ENCODE measurements at regions not wholly inside any gene's neighbourhood (a gene's known extent, or its start where the extent isn't known, plus 50 kb on each side); places are given as distances from the start of the nearest gene placed in this dataset.

GRCh38 chr9:8078641-8079140, 279.1 kb upstream of the DMAC1 start:
- DNase-seq: no peak
- no peaks in the 10 kb centered on the region for H3K36me3 Mint-ChIP-seq (ENCODE audit: low read depth)
- no peak overlapping the region for H3K4me3 Mint-ChIP-seq
- peaks cover 3% of the 10 kb centered on the region for H3K27me3 Mint-ChIP-seq (ENCODE audit: low read depth, poor library complexity)
- no peaks in the 10 kb centered on the region for H3K4me1 Mint-ChIP-seq
- H3K9me3 Mint-ChIP-seq: peaks cover 42% of the 10 kb centered on the region
- no peak overlapping the region for H3K27ac Mint-ChIP-seq
- TF ChIP-seq CTCF (IDR thresholded peaks at IDR 0.05): no peak

GRCh38 chr9:8074713-8075286, 275.2 kb upstream of the DMAC1 start:
- Mint-ChIP-seq H3K4me3 (no peak overlapping the region), H3K27me3 (ENCODE audit: low read depth, poor library complexity) (no peaks in the 10 kb centered on the region), H3K36me3 (ENCODE audit: low read depth) (no peaks in the 10 kb centered on the region), H3K9me3 (peaks cover 13% of the 10 kb centered on the region), H3K27ac (no peak overlapping the region), H3K4me1 (peaks cover 15% of the 10 kb centered on the region)
- DNase-seq: no peak
- TF ChIP-seq CTCF (IDR thresholded peaks at IDR 0.05): no peak

- TF ChIP-seq CTCF (IDR thresholded peaks at IDR 0.05): no peak
- Mint-ChIP-seq H3K9me3 (peaks cover 27% of the 10 kb centered on the region), H3K36me3 (ENCODE audit: low read depth) (no peaks in the 10 kb centered on the region), H3K4me3 (no peak overlapping the region), H3K27me3 (ENCODE audit: low read depth, poor library complexity) (no peaks in the 10 kb centered on the region), H3K27ac (no peak overlapping the region), H3K4me1 (peaks cover 15% of the 10 kb centered on the region)
- DNase-seq: no peak
These were observed 271.8 kb upstream of the DMAC1 start for GRCh38 chr9:8071445-8071798.

DNA sequence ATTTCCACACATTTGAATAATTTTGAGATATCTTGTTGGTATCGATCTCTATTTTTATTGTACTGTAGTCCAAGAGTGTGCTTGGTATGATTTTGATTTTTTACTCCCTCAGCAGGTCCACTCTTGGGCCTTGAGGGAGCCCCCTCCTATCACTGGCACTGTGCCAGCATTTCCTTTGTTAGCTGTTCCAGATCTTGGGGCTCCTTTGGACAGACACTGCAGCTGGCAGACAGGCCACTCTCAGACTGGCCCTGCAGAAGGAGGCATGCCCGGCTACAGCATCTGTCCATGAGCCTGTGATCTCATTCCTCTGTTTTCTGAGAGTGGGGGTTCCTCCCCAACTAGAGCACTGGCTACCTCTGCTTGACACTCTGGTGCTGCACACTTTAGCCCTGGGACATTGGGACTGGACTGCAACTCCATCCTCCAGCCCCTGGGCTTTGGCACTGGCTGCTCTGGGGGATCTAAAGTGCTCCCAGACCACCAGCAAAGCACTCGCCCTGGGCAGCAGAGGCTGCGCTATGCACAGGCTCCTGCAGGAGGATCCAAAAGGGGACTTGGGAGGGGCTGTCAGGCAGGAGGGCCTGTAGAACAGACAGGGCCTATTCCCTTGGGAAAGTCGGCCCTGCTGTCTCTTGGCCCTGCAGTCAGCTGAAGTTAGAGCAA, 271.3 kb upstream of the DMAC1 start:
- Mint-ChIP-seq H3K36me3 (ENCODE audit: low read depth) (no peaks in the 10 kb centered on the region), H3K4me3 (no peak overlapping the region), H3K4me1 (peaks cover 15% of the 10 kb centered on the region), H3K9me3 (peaks cover 27% of the 10 kb centered on the region), H3K27ac (peak overlapping the region; percentile 16), H3K27me3 (ENCODE audit: low read depth, poor library complexity) (no peaks in the 10 kb centered on the region)
- no peak for TF ChIP-seq CTCF (IDR thresholded peaks at IDR 0.05)
- peak; percentile 19 for DNase-seq

DNA sequence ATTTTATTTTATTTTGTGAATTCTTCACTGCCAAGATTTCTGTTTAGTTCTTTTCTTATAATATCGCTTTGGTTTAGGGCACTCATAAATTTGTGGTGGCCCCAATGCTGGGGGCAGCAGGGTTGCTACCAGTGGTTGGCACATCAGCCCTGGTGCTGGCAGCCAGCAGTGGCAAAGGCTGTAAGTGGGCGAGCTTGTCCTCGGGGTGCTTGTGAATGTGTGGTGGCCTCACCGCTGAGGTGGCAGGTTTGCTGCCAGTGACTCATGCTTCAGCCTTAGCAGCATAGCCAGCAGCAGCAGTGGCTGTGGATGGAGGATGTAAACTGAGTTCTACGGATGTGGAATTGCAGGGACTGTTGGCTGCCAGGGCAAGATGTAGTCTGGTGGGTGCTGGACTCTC, 262.9 kb upstream of the DMAC1 start:
- no peak for DNase-seq
- H3K36me3 Mint-ChIP-seq (ENCODE audit: low read depth): no peaks in the 10 kb centered on the region
- no peak for TF ChIP-seq CTCF (IDR thresholded peaks at IDR 0.05)

DNA sequence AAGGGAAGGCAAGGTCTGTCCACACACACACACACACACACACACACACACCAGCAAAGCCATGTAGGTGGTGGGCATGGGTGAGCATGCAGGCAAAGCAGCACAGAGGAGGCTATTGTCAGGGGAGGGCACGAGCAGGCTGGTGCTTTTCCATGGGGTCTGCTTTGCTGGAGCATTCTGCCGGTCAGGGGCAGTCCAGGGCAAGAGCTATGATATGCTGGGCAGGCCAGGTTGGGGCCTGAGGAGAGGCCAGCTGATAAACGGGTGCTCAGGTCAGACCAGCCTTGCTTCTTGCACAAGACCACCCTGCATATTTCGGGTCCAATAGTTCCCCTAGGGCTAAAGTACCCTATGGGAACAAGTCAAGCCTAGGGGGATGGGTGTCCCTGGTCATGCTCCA, 253.9 kb upstream of the DMAC1 start:
- Mint-ChIP-seq H3K36me3 (ENCODE audit: low read depth) (peaks cover 12% of the 10 kb centered on the region), H3K4me1 (no peaks in the 10 kb centered on the region), H3K27ac (no peak overlapping the region), H3K4me3 (no peak overlapping the region), H3K27me3 (ENCODE audit: low read depth, poor library complexity) (no peaks in the 10 kb centered on the region), H3K9me3 (peaks cover 45% of the 10 kb centered on the region)
- TF ChIP-seq CTCF (IDR thresholded peaks at IDR 0.05): no peak
- DNase-seq: no peak

More for the DNA sequence above, 262.9 kb upstream of the DMAC1 start:
- Mint-ChIP-seq H3K4me1 (no peaks in the 10 kb centered on the region), H3K9me3 (peaks cover 14% of the 10 kb centered on the region), H3K27me3 (ENCODE audit: low read depth, poor library complexity) (peaks cover 3% of the 10 kb centered on the region), H3K27ac (no peak overlapping the region), H3K4me3 (no peak overlapping the region)

All from nephron progenitor cell (in vitro differentiated cells).